ENCODE measurements at regions not wholly inside any gene's neighbourhood (a gene's known extent, or its start where the extent isn't known, plus 50 kb on each side); places are given as distances from the start of the nearest gene placed in this dataset.

DNA sequence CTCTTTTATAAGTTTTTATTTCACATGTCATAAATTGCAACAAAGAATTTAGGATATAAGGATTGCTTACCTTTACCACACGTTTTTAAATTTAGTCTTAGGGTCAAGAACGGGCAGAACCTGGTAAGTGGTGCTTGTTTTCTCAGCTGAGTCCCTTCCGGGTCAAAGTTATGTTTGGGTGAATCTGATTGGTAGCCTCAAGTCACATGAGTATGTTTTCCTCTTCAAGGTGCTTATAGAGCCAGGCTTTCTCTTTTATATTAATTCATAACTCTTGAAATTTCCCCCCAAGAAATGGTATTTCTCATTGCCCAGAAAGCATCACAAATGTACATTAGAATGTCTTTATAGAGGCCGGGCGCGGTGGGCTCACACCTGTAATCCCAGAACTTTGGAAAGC is 415.7 kb upstream of the ROBO2 start:
- H3K14ac ChIP-seq (ENCODE audit: low read length) = no peak overlapping the region
- no peak overlapping the region for H2BK12ac ChIP-seq (ENCODE audit: low read length)
- H2BK15ac ChIP-seq (ENCODE audit: low read length) = no peak overlapping the region
- no peak overlapping the region for H3K4me3 ChIP-seq (ENCODE audit: low read length in 2 of 2)
- no peak overlapping the region for H4K8ac ChIP-seq (ENCODE audit: low read depth, low read length)
- H3K23ac ChIP-seq (ENCODE audit: low read depth, low read length, poor library complexity) = no peak overlapping the region
- no CpG with 5 or more reads among the region's 6 CpGs for WGBS, 2 donors (ENCODE audit: extremely low coverage in 2 of 2, insufficient read length in 2 of 2, insufficient replicate concordance in 1 of 2)
- H2AFZ ChIP-seq (ENCODE audit: low read length) = no peak overlapping the region
- no peak overlapping the region for H2BK120ac ChIP-seq (ENCODE audit: low read depth, low read length)
- no peaks in the 10 kb centered on the region for H3K9me3 ChIP-seq (replicated peaks in 1 of 2; ENCODE audit: control insufficient read depth in 2 of 2, insufficient read depth in 1 of 2, low read depth in 1 of 2, low read length in 2 of 2)
- H3K9ac ChIP-seq (ENCODE audit: low read depth, low read length, poor library complexity) = no peak overlapping the region
- no peaks in the 10 kb centered on the region for H3K27me3 ChIP-seq (ENCODE audit: control insufficient read depth in 3 of 3, insufficient read depth in 3 of 3, low read depth in 1 of 3, low read length in 3 of 3)
- no peak overlapping the region for H2BK5ac ChIP-seq (ENCODE audit: low read length)
- no peak overlapping the region for H3K4ac ChIP-seq (ENCODE audit: low read length)
- H3K18ac ChIP-seq (ENCODE audit: low read length) = no peak overlapping the region
- H4K91ac ChIP-seq (ENCODE audit: low read depth, low read length, poor library complexity) = no peak overlapping the region
- no peaks in the 10 kb centered on the region for H3K79me1 ChIP-seq (ENCODE audit: low read depth, low read length)
- H3K4me1 ChIP-seq (ENCODE audit: control insufficient read depth in 2 of 2, insufficient read depth in 1 of 2, low read depth in 1 of 2, low read length in 2 of 2) = no peaks in the 10 kb centered on the region
- no peaks in the 10 kb centered on the region for H3K36me3 ChIP-seq (replicated peaks in 1 of 2; ENCODE audit: control insufficient read depth in 2 of 2, insufficient read depth in 2 of 2, low read length in 2 of 2)
- no peak overlapping the region for H3K27ac ChIP-seq (replicated peaks; ENCODE audit: low read length)
- H3K4me2 ChIP-seq (ENCODE audit: insufficient read depth, low read length, poor library complexity, severe bottlenecking) = no peak overlapping the region
- no peak for DNase-seq (ENCODE audit: low spot score)
- no peak overlapping the region for H2AK5ac ChIP-seq (ENCODE audit: low read depth, low read length)

DNA sequence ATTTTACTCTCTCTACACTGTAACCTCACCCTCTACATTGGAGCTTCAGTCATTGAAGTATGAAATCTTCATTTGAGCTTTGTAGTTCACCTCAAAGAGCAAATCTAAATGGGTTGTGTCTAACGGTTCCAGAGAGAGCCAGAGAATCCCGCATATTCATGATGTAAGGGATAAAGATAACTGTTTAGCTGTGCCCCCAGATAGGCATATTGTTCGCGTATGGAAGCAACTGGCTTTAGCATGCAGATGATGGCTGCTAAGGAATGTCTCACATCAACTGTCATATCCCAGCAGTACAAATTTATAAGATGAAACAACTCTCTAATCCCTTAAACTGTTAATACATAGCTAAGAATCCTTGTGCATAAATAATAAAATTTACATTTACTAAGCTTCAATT is 412.7 kb upstream of the ROBO2 start:
- no CpG with 5 or more reads among the region's 4 CpGs for WGBS, 2 donors (ENCODE audit: extremely low coverage in 2 of 2, insufficient read length in 2 of 2, insufficient replicate concordance in 1 of 2)

DNA sequence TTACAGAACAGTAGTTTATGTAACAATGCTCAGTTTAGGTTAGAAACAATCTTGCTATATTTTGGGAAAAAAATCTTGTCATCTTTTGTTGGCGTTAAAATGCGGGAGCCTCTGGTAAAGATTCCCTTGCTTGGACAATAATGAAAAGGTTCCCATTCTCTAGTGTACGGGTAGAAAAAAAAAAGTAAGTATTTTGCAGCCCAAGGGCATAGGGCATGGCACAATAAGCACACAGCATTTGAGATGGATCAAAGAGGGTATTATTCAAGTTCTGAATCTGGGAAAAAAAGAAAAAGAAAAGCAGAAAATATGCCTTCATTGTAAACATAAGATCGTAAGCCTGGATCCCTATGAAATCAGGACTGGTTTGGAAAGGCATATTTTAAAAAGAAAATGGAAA is 408.6 kb upstream of the ROBO2 start:
- no peak overlapping the region for H2AK5ac ChIP-seq (ENCODE audit: low read depth, low read length)
- no peak overlapping the region for H2BK5ac ChIP-seq (ENCODE audit: low read length)
- no peak overlapping the region for H3K4me3 ChIP-seq (ENCODE audit: low read length in 2 of 2)
- H3K4ac ChIP-seq (ENCODE audit: low read length) = no peak overlapping the region
- H3K9me3 ChIP-seq (replicated peaks in 1 of 2; ENCODE audit: control insufficient read depth in 2 of 2, insufficient read depth in 1 of 2, low read depth in 1 of 2, low read length in 2 of 2) = no peaks in the 10 kb centered on the region
- no peaks in the 10 kb centered on the region for H3K79me1 ChIP-seq (ENCODE audit: low read depth, low read length)
- H2AFZ ChIP-seq (ENCODE audit: low read length) = no peak overlapping the region
- H3K18ac ChIP-seq (ENCODE audit: low read length) = no peak overlapping the region
- H3K14ac ChIP-seq (ENCODE audit: low read length) = no peak overlapping the region
- H3K9ac ChIP-seq (ENCODE audit: low read depth, low read length, poor library complexity) = no peak overlapping the region
- no peaks in the 10 kb centered on the region for H3K4me1 ChIP-seq (ENCODE audit: control insufficient read depth in 2 of 2, insufficient read depth in 1 of 2, low read depth in 1 of 2, low read length in 2 of 2)
- H2BK15ac ChIP-seq (ENCODE audit: low read length) = no peak overlapping the region
- H3K27ac ChIP-seq (replicated peaks; ENCODE audit: low read length) = no peak overlapping the region
- H3K4me2 ChIP-seq (ENCODE audit: insufficient read depth, low read length, poor library complexity, severe bottlenecking) = no peak overlapping the region
- H2BK12ac ChIP-seq (ENCODE audit: low read length) = no peak overlapping the region
- no peak overlapping the region for H2BK120ac ChIP-seq (ENCODE audit: low read depth, low read length)
- H3K23ac ChIP-seq (ENCODE audit: low read depth, low read length, poor library complexity) = no peak overlapping the region
- DNase-seq (ENCODE audit: low spot score) = no peak
- no peaks in the 10 kb centered on the region for H3K36me3 ChIP-seq (replicated peaks in 1 of 2; ENCODE audit: control insufficient read depth in 2 of 2, insufficient read depth in 2 of 2, low read length in 2 of 2)
- no peak overlapping the region for H4K8ac ChIP-seq (ENCODE audit: low read depth, low read length)
- no peaks in the 10 kb centered on the region for H3K27me3 ChIP-seq (ENCODE audit: control insufficient read depth in 3 of 3, insufficient read depth in 3 of 3, low read depth in 1 of 3, low read length in 3 of 3)
- H4K91ac ChIP-seq (ENCODE audit: low read depth, low read length, poor library complexity) = no peak overlapping the region
- no CpG with 5 or more reads among the region's 4 CpGs for WGBS, 2 donors (ENCODE audit: extremely low coverage in 2 of 2, insufficient read length in 2 of 2, insufficient replicate concordance in 1 of 2)

More for the DNA sequence above, 412.7 kb upstream of the ROBO2 start:
- no peak overlapping the region for H3K4me3 ChIP-seq (ENCODE audit: low read length in 2 of 2)
- H3K4me1 ChIP-seq (ENCODE audit: control insufficient read depth in 2 of 2, insufficient read depth in 1 of 2, low read depth in 1 of 2, low read length in 2 of 2) = no peaks in the 10 kb centered on the region
- no peak overlapping the region for H3K4ac ChIP-seq (ENCODE audit: low read length)
- H3K9ac ChIP-seq (ENCODE audit: low read depth, low read length, poor library complexity) = no peak overlapping the region
- H2AK5ac ChIP-seq (ENCODE audit: low read depth, low read length) = no peak overlapping the region
- no peak overlapping the region for H4K91ac ChIP-seq (ENCODE audit: low read depth, low read length, poor library complexity)
- no peak overlapping the region for H4K8ac ChIP-seq (ENCODE audit: low read depth, low read length)
- H3K27ac ChIP-seq (replicated peaks; ENCODE audit: low read length) = no peak overlapping the region
- H3K27me3 ChIP-seq (ENCODE audit: control insufficient read depth in 3 of 3, insufficient read depth in 3 of 3, low read depth in 1 of 3, low read length in 3 of 3) = no peaks in the 10 kb centered on the region
- H2BK120ac ChIP-seq (ENCODE audit: low read depth, low read length) = no peak overlapping the region
- no peak overlapping the region for H3K23ac ChIP-seq (ENCODE audit: low read depth, low read length, poor library complexity)
- no peak overlapping the region for H2BK12ac ChIP-seq (ENCODE audit: low read length)
- no peaks in the 10 kb centered on the region for H3K79me1 ChIP-seq (ENCODE audit: low read depth, low read length)
- no peak overlapping the region for H2AFZ ChIP-seq (ENCODE audit: low read length)
- no peak overlapping the region for H2BK15ac ChIP-seq (ENCODE audit: low read length)
- H3K4me2 ChIP-seq (ENCODE audit: insufficient read depth, low read length, poor library complexity, severe bottlenecking) = no peak overlapping the region
- H3K9me3 ChIP-seq (replicated peaks in 1 of 2; ENCODE audit: control insufficient read depth in 2 of 2, insufficient read depth in 1 of 2, low read depth in 1 of 2, low read length in 2 of 2) = no peaks in the 10 kb centered on the region
- H2BK5ac ChIP-seq (ENCODE audit: low read length) = no peak overlapping the region
- no peak overlapping the region for H3K14ac ChIP-seq (ENCODE audit: low read length)
- no peak overlapping the region for H3K18ac ChIP-seq (ENCODE audit: low read length)
- no peak for DNase-seq (ENCODE audit: low spot score)
- no peaks in the 10 kb centered on the region for H3K36me3 ChIP-seq (replicated peaks in 1 of 2; ENCODE audit: control insufficient read depth in 2 of 2, insufficient read depth in 2 of 2, low read length in 2 of 2)

GRCh38 chr3:76638006-76638405 is 401.9 kb upstream of the ROBO2 start:
- Histone ChIP-seq H2AK5ac (ENCODE audit: low read depth, low read length) (no peak overlapping the region), H3K4me3 (ENCODE audit: low read length in 2 of 2) (no peak overlapping the region), H3K4me2 (ENCODE audit: insufficient read depth, low read length, poor library complexity, severe bottlenecking) (no peak overlapping the region), H3K4ac (ENCODE audit: low read length) (no peak overlapping the region), H3K79me1 (ENCODE audit: low read depth, low read length) (no peaks in the 10 kb centered on the region), H3K4me1 (ENCODE audit: control insufficient read depth in 2 of 2, insufficient read depth in 1 of 2, low read depth in 1 of 2, low read length in 2 of 2) (no peaks in the 10 kb centered on the region), H3K9me3 (replicated peaks in 1 of 2; ENCODE audit: control insufficient read depth in 2 of 2, insufficient read depth in 1 of 2, low read depth in 1 of 2, low read length in 2 of 2) (no peaks in the 10 kb centered on the region), H3K36me3 (replicated peaks in 1 of 2; ENCODE audit: control insufficient read depth in 2 of 2, insufficient read depth in 2 of 2, low read length in 2 of 2) (no peaks in the 10 kb centered on the region), H2BK15ac (ENCODE audit: low read length) (no peak overlapping the region), H2BK12ac (ENCODE audit: low read length) (no peak overlapping the region), H2BK5ac (ENCODE audit: low read length) (no peak overlapping the region), H3K18ac (ENCODE audit: low read length) (no peak overlapping the region), H3K9ac (ENCODE audit: low read depth, low read length, poor library complexity) (no peak overlapping the region), H3K27me3 (ENCODE audit: control insufficient read depth in 3 of 3, insufficient read depth in 3 of 3, low read depth in 1 of 3, low read length in 3 of 3) (no peaks in the 10 kb centered on the region), H4K8ac (ENCODE audit: low read depth, low read length) (no peak overlapping the region), H3K14ac (ENCODE audit: low read length) (no peak overlapping the region), H2BK120ac (ENCODE audit: low read depth, low read length) (no peak overlapping the region), H2AFZ (ENCODE audit: low read length) (no peak overlapping the region), H3K27ac (replicated peaks; ENCODE audit: low read length) (no peak overlapping the region), H3K23ac (ENCODE audit: low read depth, low read length, poor library complexity) (no peak overlapping the region), H4K91ac (ENCODE audit: low read depth, low read length, poor library complexity) (no peak overlapping the region)
- no peak for DNase-seq (ENCODE audit: low spot score)

All from neuronal stem cell (in vitro differentiated cells).